Activated CD4-positive, alpha-beta T cell treated with anti-CD3 and anti-CD28 coated beads, Interleukin-2, amount 50 U/mL, for 48 hours (primary cell): ENCODE measurements at regions not wholly inside any gene's neighbourhood (a gene's known extent, or its start where the extent isn't known, plus 50 kb on each side); places are given as distances from the start of the nearest gene placed in this dataset.
"Not testable (repeated sequence)": the region's sequence is repeated elsewhere in the genome, so short reads cannot be mapped to it uniquely, and the experiment has no call there.

Source experiments
- DNase-seq, 2 experiments: peaks; one replicate each; pipeline ENCODE4 v3.0.0-alpha.2; 2020

GRCh38 chr5:29548262-29548661, 1645.2 kb upstream of the CDH6 start:
- no peak for DNase-seq

GRCh38 chr5:29547236-29547865, 1646.1 kb upstream of the CDH6 start:
- no peak for DNase-seq

DNA sequence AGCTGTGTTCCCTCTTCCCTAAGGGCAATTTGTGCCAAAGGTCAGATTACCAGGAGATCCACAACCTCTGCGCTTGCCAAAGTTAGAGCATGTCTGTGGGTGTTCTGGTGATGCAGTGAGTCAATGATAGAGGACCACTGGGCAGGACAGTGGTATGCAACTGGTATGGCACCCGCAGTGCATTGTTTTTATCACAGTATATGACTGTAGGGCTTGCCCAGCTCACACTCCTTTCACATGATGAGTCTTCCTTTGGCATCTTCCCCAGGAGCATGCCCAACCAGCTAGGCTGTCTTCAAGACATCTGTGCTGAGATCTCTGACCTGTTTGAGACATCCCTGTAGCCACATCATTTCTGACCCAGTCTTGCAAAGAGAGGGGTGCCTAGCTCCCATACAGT, 1650.0 kb upstream of the CDH6 start:
- no peak for DNase-seq

DNA sequence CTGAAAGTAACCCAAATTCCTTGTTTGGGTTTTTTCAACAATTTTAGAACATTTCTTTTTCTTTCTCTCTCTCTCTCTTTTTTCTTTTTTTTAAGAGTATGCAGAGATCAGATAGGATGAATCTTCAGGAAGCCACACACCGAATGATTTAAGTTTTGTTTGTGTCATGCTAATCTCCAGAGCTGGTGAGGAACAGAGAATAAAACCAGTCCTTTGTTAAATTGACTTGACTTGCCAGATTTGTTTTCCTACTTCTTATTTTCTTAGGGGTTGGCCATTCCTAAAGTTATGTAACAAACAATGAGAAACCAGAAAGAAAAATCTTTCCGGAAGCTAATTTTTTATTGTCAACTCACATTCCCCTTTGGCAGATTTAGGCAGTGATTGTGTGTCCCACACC, 1669.3 kb upstream of the CDH6 start:
- DNase-seq = no peak

DNA sequence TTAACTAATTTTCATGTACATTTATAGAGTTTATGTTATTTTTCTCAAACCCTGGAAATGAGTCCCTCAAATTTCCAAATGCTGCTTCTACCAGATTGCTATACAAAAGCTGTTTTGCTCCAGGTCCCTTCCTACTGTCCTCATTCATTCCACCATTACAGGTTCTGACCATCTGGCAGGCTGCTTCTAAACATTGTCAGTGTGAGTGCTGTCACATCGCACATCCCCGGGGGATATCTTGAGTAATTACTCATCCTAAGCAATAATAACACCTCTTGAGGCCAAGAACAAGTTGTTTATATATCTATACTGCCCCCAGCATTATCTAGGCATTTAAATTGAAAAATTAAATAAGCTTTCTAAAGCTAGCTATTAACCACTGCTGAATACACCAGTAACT, 1675.3 kb upstream of the CDH6 start:
- no peak for DNase-seq

DNA sequence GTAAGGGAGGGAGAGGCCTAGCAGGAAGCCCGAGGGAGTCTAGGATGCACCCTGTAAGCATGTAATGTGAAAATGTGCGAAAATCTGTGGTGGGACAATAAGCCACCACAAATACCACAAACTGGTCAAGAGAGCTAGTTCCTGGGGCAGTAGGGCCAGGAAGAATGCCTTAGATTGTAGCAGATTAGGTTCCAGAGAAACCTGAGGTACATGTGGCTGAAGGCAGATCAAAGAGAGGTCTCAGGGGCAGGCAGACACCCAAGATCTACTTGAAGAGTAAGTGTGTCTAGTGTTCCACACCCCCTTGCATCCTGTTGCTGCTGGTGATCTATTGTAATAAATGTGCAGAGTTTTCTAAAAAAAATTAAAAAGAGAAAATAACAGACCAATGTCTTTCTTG, 1677.3 kb upstream of the CDH6 start:
- no peak for DNase-seq

- DNase-seq = no peak
Measured at GRCh38 chr5:29508131-29508530, 1685.4 kb upstream of the CDH6 start.

DNA sequence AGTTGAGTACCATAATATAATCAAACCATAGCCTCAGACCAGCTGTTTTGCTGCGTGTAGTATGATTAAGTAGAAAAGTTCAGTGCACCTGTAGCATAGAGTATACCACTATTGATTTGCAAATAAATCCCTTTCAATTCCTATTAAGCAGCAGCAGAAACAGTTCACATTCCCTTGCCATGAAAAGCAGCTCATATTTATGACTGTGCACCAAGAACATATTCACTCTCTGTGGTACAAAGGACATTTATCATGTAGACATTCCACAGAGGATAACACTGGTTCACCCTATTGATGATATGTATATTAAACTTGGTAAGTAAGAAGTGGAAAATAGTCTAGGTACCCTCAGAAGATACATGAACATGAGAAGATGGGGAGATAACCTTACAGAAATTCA, 1689.1 kb upstream of the CDH6 start:
- DNase-seq = no peak

DNA sequence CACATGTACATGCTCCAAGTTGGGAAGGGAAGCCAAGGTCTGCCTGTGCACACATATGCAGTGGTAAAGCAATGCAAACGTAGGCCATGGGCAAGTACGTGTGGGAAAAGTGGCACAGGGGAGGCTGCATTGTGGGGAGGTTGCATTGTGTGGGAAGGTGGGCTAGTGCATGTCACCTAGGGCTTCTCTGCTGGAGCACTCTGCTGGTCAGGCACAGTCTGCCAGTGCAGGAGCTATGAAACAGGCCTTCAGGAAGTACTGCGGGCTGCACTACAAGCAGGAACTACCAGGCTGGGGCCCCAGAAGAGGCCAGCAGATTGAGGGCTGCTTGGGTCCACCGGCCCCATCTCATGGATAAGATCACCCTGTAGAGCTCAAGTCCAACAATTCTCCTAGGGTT, 1694.6 kb upstream of the CDH6 start:
- DNase-seq = no peak

DNA sequence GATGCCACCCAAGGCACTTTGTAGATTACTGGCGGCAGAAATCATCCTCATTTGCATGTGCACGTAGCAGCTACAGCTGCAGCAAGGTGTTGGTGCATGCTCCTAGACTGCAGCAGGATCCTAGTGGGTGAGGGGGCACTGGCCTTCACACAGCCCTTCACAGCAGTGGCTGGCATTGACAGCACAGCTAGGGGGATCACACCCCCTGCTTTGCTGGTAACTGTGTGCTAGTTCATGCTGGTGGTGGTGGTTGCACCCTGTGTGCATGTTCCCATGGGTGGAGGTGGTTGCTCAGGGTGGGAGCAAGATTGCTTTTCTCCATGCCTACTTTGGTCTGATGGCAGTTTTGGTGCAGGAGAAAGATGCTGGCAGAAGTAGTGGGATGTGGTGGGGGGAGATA, 1695.1 kb upstream of the CDH6 start:
- DNase-seq = no peak

GRCh38 chr5:29485333-29485732, 1708.2 kb upstream of the CDH6 start:
- DNase-seq = no peak

- no peak for DNase-seq
Measured at GRCh38 chr5:29469581-29469980, 1723.9 kb upstream of the CDH6 start.

DNA sequence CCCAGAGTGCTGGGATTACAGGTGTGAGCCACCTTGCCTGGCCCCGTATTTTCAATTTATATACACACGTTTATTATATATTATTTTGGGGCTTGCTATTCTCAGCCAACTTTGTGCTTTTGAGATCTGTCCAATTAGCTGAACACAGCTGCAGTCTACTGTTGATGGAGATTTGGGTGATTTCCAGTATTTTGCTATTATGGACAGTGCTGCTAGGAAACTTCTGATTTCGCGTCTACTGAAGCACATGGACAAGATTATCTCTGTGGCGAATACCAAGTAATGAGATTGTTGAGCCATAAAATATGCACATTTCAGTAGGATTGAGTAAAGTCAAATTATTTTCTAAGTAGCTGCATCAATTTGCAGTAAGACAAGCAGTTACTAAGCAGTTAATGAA, 1731.2 kb upstream of the CDH6 start:
- DNase-seq = no peak

- no peak for DNase-seq
Measured at GRCh38 chr5:29460971-29461559, 1732.4 kb upstream of the CDH6 start.

DNA sequence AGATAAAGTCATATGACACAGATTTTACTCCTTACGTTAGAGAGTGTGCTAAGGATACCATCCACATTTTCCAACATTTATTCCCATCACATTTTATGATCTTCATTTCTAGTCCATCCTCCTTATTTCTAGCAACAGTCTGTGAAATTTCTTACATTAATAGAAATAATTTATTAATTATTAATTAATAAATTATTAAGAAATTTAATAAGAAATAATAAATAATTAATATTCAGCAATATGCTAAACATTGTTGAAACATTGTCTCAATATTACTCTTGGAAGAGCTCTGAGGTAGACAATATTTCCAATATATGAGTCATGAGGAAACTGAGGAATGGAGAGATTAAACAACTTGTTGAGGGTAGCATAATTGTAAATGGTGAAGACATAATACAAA, 1742.5 kb upstream of the CDH6 start:
- not testable (repeated sequence) for DNase-seq

DNA sequence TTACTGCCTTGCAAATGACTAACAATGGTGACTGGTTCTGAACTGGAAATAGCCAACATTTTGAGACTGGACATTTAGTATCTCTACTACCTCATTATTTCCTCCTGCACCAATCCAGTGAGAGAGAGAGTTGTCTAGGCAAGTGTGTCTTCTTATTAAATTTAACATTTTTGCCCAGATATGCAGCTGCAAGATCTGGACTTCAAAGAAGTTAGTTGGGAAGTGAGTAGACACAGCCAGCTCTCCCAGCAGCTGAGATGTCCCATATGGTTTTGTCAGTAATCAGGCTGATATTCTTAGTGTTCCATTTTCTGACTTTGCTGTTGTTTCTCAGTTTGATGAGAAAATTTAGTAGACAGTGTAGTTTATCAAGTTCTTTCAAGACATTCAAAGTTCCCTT, 1778.8 kb upstream of the CDH6 start:
- DNase-seq = no peak

DNA sequence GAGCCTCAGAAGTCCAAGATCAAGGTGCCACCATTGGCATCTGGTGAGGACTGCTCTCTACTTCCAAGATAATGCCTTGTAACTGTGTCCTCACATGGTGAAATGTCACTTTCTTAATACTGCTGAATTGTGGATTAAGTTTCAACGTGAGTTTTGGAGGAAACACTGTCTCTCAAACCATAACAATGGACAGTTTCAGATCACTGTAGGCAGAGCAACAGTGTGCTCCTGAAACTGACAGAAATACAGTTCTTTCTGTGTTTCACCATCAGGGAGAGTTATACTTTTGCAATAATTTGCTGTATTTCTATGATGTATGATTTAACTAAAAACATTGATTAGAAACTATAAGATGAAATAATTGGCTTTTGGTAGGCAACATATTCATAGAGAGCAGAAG, 1780.5 kb upstream of the CDH6 start:
- DNase-seq = no peak

- DNase-seq = no peak
Measured at GRCh38 chr5:29402270-29402669, 1791.2 kb upstream of the CDH6 start.

DNA sequence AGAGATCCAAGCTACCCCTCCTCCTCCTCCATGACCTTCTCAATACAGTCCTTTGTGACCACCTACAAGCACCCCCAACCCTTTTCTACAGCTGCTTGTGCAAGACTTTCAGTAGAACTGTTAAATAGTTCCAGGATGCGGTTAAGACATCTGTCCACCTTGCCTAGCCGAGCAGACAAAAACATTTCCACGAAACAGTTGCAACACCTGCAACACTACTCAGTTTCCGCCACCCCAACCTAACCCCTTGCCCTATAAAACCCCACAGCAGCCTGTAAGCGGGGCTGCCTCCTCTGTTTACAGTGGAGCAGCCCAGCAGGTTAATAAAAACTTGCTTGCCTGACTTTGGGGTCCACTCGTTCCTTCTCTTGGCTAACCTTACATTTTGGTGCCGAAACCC, 1803.5 kb upstream of the CDH6 start:
- DNase-seq = no peak

DNA sequence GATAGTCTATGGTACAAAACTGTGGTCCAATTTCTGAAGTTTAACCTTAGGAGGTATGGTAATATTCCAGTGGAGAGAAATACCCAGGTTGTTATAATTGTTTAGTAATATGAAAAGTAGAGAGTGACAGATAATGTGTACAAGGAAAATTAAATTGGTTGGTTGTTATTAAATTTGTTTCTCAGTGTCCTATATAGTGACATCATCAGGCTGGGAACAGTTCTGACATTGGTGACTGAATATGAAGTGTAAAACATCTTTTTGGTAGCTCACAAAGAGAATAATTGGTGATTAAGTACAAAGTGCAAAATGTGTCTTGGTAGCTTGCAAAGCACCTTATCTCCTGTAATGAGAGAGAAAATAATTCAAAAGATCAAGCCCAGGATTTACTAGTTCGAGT, 1806.1 kb upstream of the CDH6 start:
- DNase-seq = no peak

DNA sequence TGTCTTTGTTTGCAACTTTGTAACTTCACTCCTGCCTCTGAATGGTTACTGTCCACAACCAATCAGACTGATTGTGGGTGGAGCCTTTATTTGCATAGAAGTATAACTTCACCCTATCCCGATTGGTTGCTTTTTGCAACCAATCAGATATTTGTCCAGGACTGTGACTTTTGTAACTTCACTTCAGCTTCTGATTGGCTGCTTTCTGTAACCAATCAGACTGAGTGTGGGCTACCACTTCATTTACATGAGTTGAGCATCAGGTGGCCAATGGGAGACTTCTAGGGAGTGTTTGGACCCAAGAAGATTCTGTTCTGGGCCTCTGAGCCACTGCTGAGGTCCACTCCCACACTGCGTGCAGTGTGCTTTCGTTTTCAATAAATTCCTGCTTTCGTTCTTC, 1810.7 kb upstream of the CDH6 start:
- DNase-seq = no peak

DNA sequence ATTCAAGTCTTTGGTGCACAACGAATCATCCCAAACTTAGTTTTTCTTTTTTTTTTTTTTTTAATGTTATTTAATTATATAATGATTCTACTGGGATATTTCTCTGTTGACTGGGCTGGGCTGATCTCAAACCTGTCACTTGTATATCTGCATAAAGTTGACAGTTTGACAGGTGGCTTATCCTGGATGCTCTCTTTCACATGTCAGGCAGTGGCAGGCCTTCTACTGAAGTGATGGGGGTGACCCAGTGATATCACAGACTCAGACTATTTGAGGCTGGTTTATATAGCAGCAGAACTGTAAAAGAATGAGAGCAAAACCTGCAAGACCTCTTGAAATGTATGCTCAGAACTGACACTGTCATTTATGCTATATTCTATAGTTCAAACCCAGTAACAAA, 1813.5 kb upstream of the CDH6 start:
- DNase-seq = no peak

GRCh38 chr5:29379619-29380018, 1813.9 kb upstream of the CDH6 start:
- DNase-seq = no peak

- no peak for DNase-seq
Measured at GRCh38 chr5:29378104-29378503, 1815.4 kb upstream of the CDH6 start.

DNA sequence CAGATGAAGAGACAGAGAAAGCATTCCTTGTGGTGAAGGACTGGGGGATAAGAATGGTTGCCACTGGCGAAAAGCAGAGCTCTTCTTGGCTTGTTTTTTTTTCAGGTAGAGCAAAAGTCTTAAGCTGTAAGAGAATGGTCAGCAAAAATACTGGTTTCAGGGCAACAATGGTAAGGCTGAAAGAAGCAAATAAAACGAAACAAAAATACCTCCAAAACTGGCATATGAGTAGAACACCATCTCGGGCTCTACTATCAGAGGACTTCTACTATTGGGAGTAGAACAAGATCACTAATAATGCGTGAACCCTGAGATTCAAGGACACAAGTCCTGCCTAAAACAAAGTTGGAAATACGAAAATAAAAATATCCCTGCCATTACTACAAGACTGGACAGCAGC, 1823.2 kb upstream of the CDH6 start:
- DNase-seq = no peak
